Muscle layer of duodenum (tissue), 2 donors: ENCODE measurements at regions not wholly inside any gene's neighbourhood (a gene's known extent, or its start where the extent isn't known, plus 50 kb on each side); places are given as distances from the start of the nearest gene placed in this dataset.

ENCODE experiments used
- H3K27ac ChIP-seq: one replicate; pipeline ENCODE4 v1.7.0; 2013; ENCODE audit warnings: mild to moderate bottlenecking, low read length
- H3K27me3 ChIP-seq: one replicate; pipeline ENCODE4 v1.7.0; 2013; ENCODE audit warnings: low read depth, mild to moderate bottlenecking, control low read depth, low read length
- H3K36me3 ChIP-seq, 2 donors: one replicate each; pipeline ENCODE4 v1.7.0; 2013; ENCODE audit warnings: low read length in 2 of 2, control low read depth in 1 of 2, mild to moderate bottlenecking in 1 of 2; ENCODE audit not compliant: insufficient read depth in 2 of 2, control insufficient read depth in 1 of 2
- H3K4me1 ChIP-seq, 2 donors: one replicate each; pipeline ENCODE4 v1.7.0; 2013; ENCODE audit warnings: low read length in 2 of 2, mild to moderate bottlenecking in 2 of 2, control low read depth in 1 of 2, moderate library complexity in 1 of 2; ENCODE audit not compliant: insufficient read depth in 2 of 2, control insufficient read depth in 1 of 2
- H3K4me3 ChIP-seq, 2 donors: one replicate each; pipeline ENCODE4 v1.7.0; 2013; ENCODE audit warnings: low read length in 2 of 2, low read depth in 1 of 2, mild to moderate bottlenecking in 1 of 2
- H3K9me3 ChIP-seq, 2 donors: one replicate each; pipeline ENCODE4 v1.7.0; 2013; ENCODE audit warnings: low read length in 2 of 2, control low read depth in 1 of 2, mild to moderate bottlenecking in 1 of 2; ENCODE audit not compliant: control insufficient read depth in 1 of 2
- donor health status: healthy.

- Histone ChIP-seq H3K4me3 (no peak overlapping the region), H3K36me3 (no peaks in the 10 kb centered on the region), H3K9me3 (no peaks in the 10 kb centered on the region), H3K4me1 (no peaks in the 10 kb centered on the region), H3K27me3 (no peaks in the 10 kb centered on the region), H3K27ac (no peak overlapping the region)
Measured at GRCh38 chr20:11791316-11791715, 126.4 kb upstream of the BTBD3 start.

- H3K4me3 ChIP-seq, result no peak overlapping the region
- no peaks in the 10 kb centered on the region for H3K4me1 ChIP-seq
- no peaks in the 10 kb centered on the region for H3K36me3 ChIP-seq
- no peaks in the 10 kb centered on the region for H3K27me3 ChIP-seq
- H3K9me3 ChIP-seq, result no peaks in the 10 kb centered on the region
- H3K27ac ChIP-seq, result no peak overlapping the region
Measured at GRCh38 chr20:11791835-11792567, 125.7 kb upstream of the BTBD3 start.

DNA sequence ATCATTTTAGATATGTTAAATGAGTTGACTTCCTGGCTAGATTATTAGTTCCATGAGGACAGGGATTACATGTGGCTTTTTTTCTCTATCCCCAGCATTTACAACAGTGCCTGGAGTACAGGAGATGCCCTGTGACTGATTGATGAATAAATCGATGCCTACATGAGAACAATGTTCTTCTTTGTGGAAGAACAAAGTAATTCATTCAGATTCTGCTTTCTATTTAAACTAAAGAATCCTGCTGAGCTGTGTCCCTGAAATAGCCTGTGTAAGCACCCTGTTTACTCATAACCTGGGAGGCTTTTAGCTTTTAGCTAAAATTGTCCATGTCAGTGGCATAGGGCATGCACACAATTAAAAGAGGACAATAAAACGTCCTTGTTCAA is 125.1 kb upstream of the BTBD3 start:
- Histone ChIP-seq H3K9me3 (no peaks in the 10 kb centered on the region), H3K36me3 (no peaks in the 10 kb centered on the region), H3K4me3 (no peak overlapping the region), H3K27ac (no peak overlapping the region), H3K27me3 (no peaks in the 10 kb centered on the region), H3K4me1 (no peaks in the 10 kb centered on the region)

DNA sequence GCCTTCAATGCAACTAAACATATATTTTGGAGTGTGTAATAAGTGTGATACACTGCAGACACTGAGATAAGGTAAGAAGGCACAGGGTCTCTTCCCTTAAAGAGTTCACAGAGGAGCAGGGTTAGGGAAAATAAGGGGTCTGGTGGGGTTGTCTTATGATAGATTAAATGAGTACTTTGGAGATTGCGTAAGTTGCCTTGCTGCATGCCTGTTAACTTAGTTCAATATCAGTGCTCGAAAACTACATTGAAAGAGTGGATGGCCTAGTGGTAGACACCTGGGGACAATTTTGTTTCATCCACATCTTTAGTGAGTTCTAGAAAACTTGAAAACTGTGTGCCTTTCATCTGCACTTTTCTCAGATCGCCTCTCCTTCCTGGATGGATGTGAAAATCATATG is 123.2 kb upstream of the BTBD3 start:
- no peaks in the 10 kb centered on the region for H3K36me3 ChIP-seq
- H3K9me3 ChIP-seq, result no peaks in the 10 kb centered on the region
- H3K27me3 ChIP-seq, result no peaks in the 10 kb centered on the region
- no peaks in the 10 kb centered on the region for H3K4me1 ChIP-seq
- no peak overlapping the region for H3K27ac ChIP-seq
- H3K4me3 ChIP-seq, result no peak overlapping the region

- Histone ChIP-seq H3K4me1 (no peaks in the 10 kb centered on the region), H3K27me3 (no peaks in the 10 kb centered on the region)
Measured at GRCh38 chr20:11795071-11795615, 122.5 kb upstream of the BTBD3 start.

DNA sequence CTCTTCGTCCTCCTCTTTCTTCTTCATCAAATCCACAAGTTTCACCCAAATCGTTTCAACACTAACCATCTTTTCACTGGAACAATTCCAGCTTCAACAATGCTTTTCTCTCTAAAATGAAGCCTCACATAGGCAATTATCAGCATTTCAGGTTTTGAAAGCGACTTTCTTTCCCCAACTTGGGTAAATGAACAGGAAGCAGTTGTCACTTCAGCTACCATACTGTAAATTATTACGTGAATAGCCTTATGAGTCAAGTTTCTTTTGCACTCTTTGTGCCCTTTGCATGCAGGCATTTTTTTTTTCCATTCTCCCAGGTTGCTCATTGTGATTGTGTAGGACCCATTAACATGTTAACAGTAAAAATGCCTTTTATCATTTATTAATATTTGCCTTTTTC is 121.7 kb upstream of the BTBD3 start:
- Histone ChIP-seq H3K9me3 (no peaks in the 10 kb centered on the region), H3K27me3 (no peaks in the 10 kb centered on the region), H3K27ac (no peak overlapping the region), H3K36me3 (no peaks in the 10 kb centered on the region), H3K4me3 (no peak overlapping the region), H3K4me1 (no peaks in the 10 kb centered on the region)

More at GRCh38 chr20:11795071-11795615, 122.5 kb upstream of the BTBD3 start:
- Histone ChIP-seq H3K36me3 (no peaks in the 10 kb centered on the region), H3K9me3 (no peaks in the 10 kb centered on the region), H3K4me3 (no peak overlapping the region), H3K27ac (no peak overlapping the region)

- Histone ChIP-seq H3K4me3 (no peak overlapping the region), H3K27ac (no peak overlapping the region), H3K27me3 (no peaks in the 10 kb centered on the region), H3K9me3 (no peaks in the 10 kb centered on the region), H3K36me3 (no peaks in the 10 kb centered on the region), H3K4me1 (no peaks in the 10 kb centered on the region)
Measured at GRCh38 chr20:11797156-11797555, 120.5 kb upstream of the BTBD3 start.

GRCh38 chr20:11799281-11799684 is 118.4 kb upstream of the BTBD3 start:
- no peaks in the 10 kb centered on the region for H3K4me1 ChIP-seq
- no peaks in the 10 kb centered on the region for H3K27me3 ChIP-seq
- no peaks in the 10 kb centered on the region for H3K36me3 ChIP-seq
- no peaks in the 10 kb centered on the region for H3K9me3 ChIP-seq
- H3K4me3 ChIP-seq, result no peak overlapping the region
- no peak overlapping the region for H3K27ac ChIP-seq

- no peaks in the 10 kb centered on the region for H3K36me3 ChIP-seq
- H3K4me1 ChIP-seq, result peaks cover 0 to 3% of the 10 kb centered on the region in 2 donors
- no peaks in the 10 kb centered on the region for H3K27me3 ChIP-seq
- no peaks in the 10 kb centered on the region for H3K9me3 ChIP-seq
- peak overlapping the region; percentile 47 for H3K27ac ChIP-seq
- H3K4me3 ChIP-seq, result no peak overlapping the region
Measured at GRCh38 chr20:11807054-11808048, 110.3 kb upstream of the BTBD3 start.

DNA sequence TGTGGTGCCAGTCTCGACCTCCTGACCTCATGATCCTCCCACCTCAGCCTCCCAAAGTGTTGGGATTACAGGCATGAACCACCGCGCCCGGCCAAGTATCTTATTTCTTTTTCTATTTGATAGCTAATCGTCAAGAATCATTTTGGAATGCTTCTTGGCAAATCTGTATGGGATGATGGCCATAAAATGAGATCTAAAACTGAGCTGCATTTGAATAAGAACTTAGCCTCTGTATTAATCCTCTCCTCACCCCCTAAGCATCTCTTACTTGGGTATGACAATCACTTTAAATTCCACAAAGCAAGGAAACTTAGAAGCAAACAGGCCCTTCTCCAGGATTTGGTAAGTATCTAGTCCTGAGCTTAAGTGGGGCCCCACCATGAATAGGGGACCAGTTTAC is 108.9 kb upstream of the BTBD3 start:
- no peaks in the 10 kb centered on the region for H3K36me3 ChIP-seq
- H3K27ac ChIP-seq, result no peak overlapping the region
- peaks cover 0 to 3% of the 10 kb centered on the region in 2 donors for H3K4me1 ChIP-seq
- no peaks in the 10 kb centered on the region for H3K9me3 ChIP-seq
- H3K27me3 ChIP-seq, result no peaks in the 10 kb centered on the region
- H3K4me3 ChIP-seq, result no peak overlapping the region

DNA sequence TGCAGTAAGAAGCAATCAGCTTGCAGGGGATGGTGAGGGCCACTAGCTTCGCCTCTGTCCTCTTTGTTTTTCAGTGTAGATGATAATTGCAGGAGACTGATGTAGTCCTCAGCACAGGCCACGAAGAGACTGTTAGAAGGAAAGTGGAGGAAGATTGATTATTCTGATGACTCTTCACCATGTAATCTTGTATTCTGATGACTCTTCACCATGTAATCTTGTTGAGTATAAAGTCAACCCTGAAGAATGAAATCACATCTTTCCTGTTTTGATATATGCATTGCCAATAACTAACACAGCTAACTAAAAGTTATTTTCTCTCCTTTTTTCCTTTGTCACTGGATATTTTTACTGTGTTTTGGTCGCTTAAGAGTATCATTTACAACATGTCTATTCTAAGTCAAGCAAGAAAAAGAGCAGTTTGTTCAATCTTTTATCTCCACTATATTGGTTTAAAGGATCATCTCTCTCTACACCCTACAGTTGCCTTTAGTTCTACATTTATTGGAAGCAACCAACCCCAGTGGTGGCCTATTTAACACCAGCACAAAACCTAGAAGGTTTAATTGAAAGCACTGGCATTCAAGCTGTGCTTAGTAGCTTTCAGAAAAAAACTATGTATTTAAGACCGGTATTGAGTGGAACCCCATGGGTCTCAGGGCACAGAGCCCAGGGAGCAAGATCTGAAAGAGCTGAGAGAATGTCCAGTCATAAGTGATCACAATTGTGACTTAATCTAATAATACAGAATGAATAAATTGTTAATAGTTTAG is 107.2 kb upstream of the BTBD3 start:
- Histone ChIP-seq H3K4me3 (no peak overlapping the region), H3K27ac (no peak overlapping the region), H3K4me1 (peaks cover 0 to 3% of the 10 kb centered on the region in 2 donors), H3K27me3 (no peaks in the 10 kb centered on the region), H3K36me3 (no peaks in the 10 kb centered on the region), H3K9me3 (no peaks in the 10 kb centered on the region)
